IMR-90 (cell line): ENCODE measurements at regions not wholly inside any gene's neighbourhood (a gene's known extent, or its start where the extent isn't known, plus 50 kb on each side); places are given as distances from the start of the nearest gene placed in this dataset.

Source experiments
- ATAC-seq: fragments of 200-7000 bp; cut with Tn5 transposase; 2 replicates; pipeline ENCODE4 v1.9.1; 2020; ENCODE audit warnings: low read depth, mild to moderate bottlenecking, moderate library complexity
- BruUV-seq: library from RNA; stranded (reverse); fragments of 400-500 nt; replicated peaks from 2 replicates; lab custom pipeline; 2021; lab: Mats Ljungman, UMichigan
- CTCF ChIA-PET: fragments of 300-600 bp; formaldehyde crosslinking; extraction: SDS; loops from one replicate; lab custom pipeline; 2021; ENCODE audit warnings: antibody characterized with exemption; lab: Yijun Ruan, JAX
- POLR2A ChIA-PET: fragments of 300-600 bp; sonication (Branson Sonifier 250); formaldehyde crosslinking; loops from one replicate; lab custom pipeline; 2022; ENCODE audit warnings: antibody characterized with exemption; ENCODE audit not compliant: unreplicated experiment; lab: Charles Lee
- DNase-seq: peaks from one replicate; pipeline ENCODE4 v3.0.0; 2013
- H2AFZ ChIP-seq: replicated peaks from 2 replicates; pipeline ENCODE3; 2013; ENCODE audit warnings: low read length, mild to moderate bottlenecking; ENCODE audit not compliant: poor library complexity
- H2AK5ac ChIP-seq: 2 replicates; pipeline ENCODE4 v1.6.1; 2013; ENCODE audit warnings: low read depth, low read length, inconsistent platforms
- H2AK9ac ChIP-seq: replicated peaks from 2 replicates; pipeline ENCODE3; 2013; ENCODE audit warnings: mild to moderate bottlenecking, low read depth, low read length, moderate library complexity; ENCODE audit not compliant: poor library complexity
- H2BK120ac ChIP-seq: 2 replicates; pipeline ENCODE4 v1.6.1; 2013; ENCODE audit warnings: low read depth, low read length, inconsistent platforms
- H2BK15ac ChIP-seq: 3 replicates; pipeline ENCODE4 v1.6.1; 2013; ENCODE audit warnings: low read depth, low read length, inconsistent platforms
- H2BK20ac ChIP-seq: 2 replicates; pipeline ENCODE4 v1.6.1; 2013; ENCODE audit warnings: low read depth, mild to moderate bottlenecking, inconsistent platforms, low read length, moderate library complexity
- H2BK5ac ChIP-seq: 2 replicates; pipeline ENCODE4 v1.6.1; 2013; ENCODE audit warnings: mild to moderate bottlenecking, low read depth, low read length, inconsistent platforms; ENCODE audit not compliant: poor library complexity, severe bottlenecking
- H3K14ac ChIP-seq: replicated peaks from 2 replicates; pipeline ENCODE4 v1.6.1; 2013; ENCODE audit warnings: low read depth, low read length, inconsistent platforms
- H3K18ac ChIP-seq: 2 replicates; pipeline ENCODE4 v1.6.1; 2013; ENCODE audit warnings: low read depth, low read length, control low read depth
- H3K23ac ChIP-seq: 2 replicates; pipeline ENCODE4 v1.6.1; 2013; ENCODE audit warnings: low read depth, low read length, inconsistent platforms
- H3K27ac ChIP-seq: 2 replicates; pipeline ENCODE4 v1.5.1; 2013; ENCODE audit warnings: mild to moderate bottlenecking, control low read depth, low read length; ENCODE audit not compliant: insufficient read depth
- H3K27me3 ChIP-seq: 2 replicates; pipeline ENCODE4 v1.6.1; 2013; ENCODE audit warnings: low read length; ENCODE audit not compliant: control insufficient read depth, insufficient read depth
- H3K36me3 ChIP-seq: 2 replicates; pipeline ENCODE4 v1.6.1; 2013; ENCODE audit warnings: low read length, mixed read lengths; ENCODE audit not compliant: control insufficient read depth, insufficient read depth
- H3K4ac ChIP-seq: 2 replicates; pipeline ENCODE4 v1.6.1; 2013; ENCODE audit warnings: low read depth, low read length, inconsistent platforms
- H3K4me1 ChIP-seq: 2 replicates; pipeline ENCODE4 v1.6.1; 2013; ENCODE audit warnings: low read length, mixed read lengths; ENCODE audit not compliant: control insufficient read depth, insufficient read depth
- H3K4me2 ChIP-seq: 2 replicates; pipeline ENCODE4 v1.6.1; 2013; ENCODE audit warnings: low read depth, mild to moderate bottlenecking, control low read depth, low read length, moderate library complexity
- H3K4me3 ChIP-seq: 2 replicates; pipeline ENCODE4 v1.5.1; 2013; ENCODE audit warnings: low read depth, mild to moderate bottlenecking, control low read depth, low read length, moderate library complexity; ENCODE audit not compliant: insufficient read depth
- H3K56ac ChIP-seq: 2 replicates; pipeline ENCODE4 v1.6.1; 2013; ENCODE audit warnings: low read length, inconsistent platforms; ENCODE audit not compliant: insufficient read depth; ENCODE audit errors: extremely low read depth
- H3K79me1 ChIP-seq, 2 experiments: 2 replicates each; pipeline ENCODE4 v1.6.1; 2013; ENCODE audit warnings: low read length in 2 of 2, inconsistent platforms in 1 of 2, low read depth in 1 of 2
- H3K9ac ChIP-seq: 2 replicates; pipeline ENCODE4 v1.6.1; 2013; ENCODE audit warnings: low read depth, low read length, control low read depth
- H3K9me1 ChIP-seq: 2 replicates; pipeline ENCODE4 v1.6.1; 2013; ENCODE audit warnings: low read length, inconsistent platforms; ENCODE audit not compliant: insufficient read depth
- H3K9me3 ChIP-seq: 2 replicates; pipeline ENCODE4 v1.6.1; 2013; ENCODE audit warnings: low read length; ENCODE audit not compliant: control insufficient read depth, insufficient read depth
- H4K20me1 ChIP-seq: 2 replicates; pipeline ENCODE4 v1.6.1; 2013; ENCODE audit warnings: low read length, inconsistent platforms; ENCODE audit not compliant: insufficient read depth
- H4K5ac ChIP-seq: 2 replicates; pipeline ENCODE4 v1.6.1; 2013; ENCODE audit warnings: mild to moderate bottlenecking, low read depth, low read length, control low read depth
- H4K8ac ChIP-seq, 2 experiments: 2 replicates each; pipeline ENCODE4 v1.6.1; 2013; ENCODE audit warnings: low read depth in 2 of 2, low read length in 2 of 2, control low read depth in 1 of 2, inconsistent platforms in 1 of 2
- H4K91ac ChIP-seq: 2 replicates; pipeline ENCODE4 v1.6.1; 2013; ENCODE audit warnings: low read depth, low read length, inconsistent platforms; ENCODE audit not compliant: insufficient read depth
- BHLHE40 ChIP-seq: fragments of 150-350 bp; IDR thresholded peaks from 2 replicates; pipeline ENCODE4 v1.6.1; 2016; ENCODE audit warnings: mild to moderate bottlenecking, low read depth, low read length
- CHD1 ChIP-seq: IDR thresholded peaks from 2 replicates; pipeline ENCODE4 v1.6.1; 2012; ENCODE audit warnings: low read depth, low read length, improper control_type of control experiment
- CTCF ChIP-seq: conservative IDR thresholded peaks from 2 replicates; pipeline ENCODE4 v1.5.1; 2012; ENCODE audit warnings: mild to moderate bottlenecking, low read depth, low read length, improper control_type of control experiment
- MXI1 ChIP-seq: IDR thresholded peaks from 2 replicates; pipeline ENCODE4 v1.6.1; 2012; ENCODE audit warnings: low read depth, mild to moderate bottlenecking, low read length, moderate library complexity, borderline replicate concordance
- NFE2L2 ChIP-seq: fragments of 150-350 bp; IDR thresholded peaks from 2 replicates; pipeline ENCODE4 v1.6.1; 2016; ENCODE audit warnings: low read depth, mild to moderate bottlenecking, low read length
- RCOR1 ChIP-seq: IDR thresholded peaks from 2 replicates; pipeline ENCODE4 v1.6.1; 2012; ENCODE audit warnings: mild to moderate bottlenecking, low read length, improper control_type of control experiment; ENCODE audit not compliant: insufficient replicate concordance
- WGBS, 2 experiments: methylation state at CpG; one replicate each; pipeline versions ENCODE4 v1.1.5 to v1.1.7; 2013; ENCODE audit warnings: missing lambda C conversion rate in 2 of 2; ENCODE audit not compliant: insufficient read length in 1 of 2; ENCODE audit errors: extremely low coverage in 2 of 2; 5-methylcytosine and 5-hydroxymethylcytosine counted together
- dilution Hi-C: fragments of 300-500 bp; cut with HindIII; formaldehyde crosslinking; loops from one replicate; pipeline ENCODE4 v1.14.3; 2018; ENCODE audit warnings: low sequenced_read_pairs; ENCODE audit not compliant: unreplicated experiment
- in situ Hi-C: fragments of 300-500 bp; cut with MboI; formaldehyde crosslinking; loops from 3 replicates; pipeline ENCODE4 v1.14.3; 2019; ENCODE audit warnings: low sequenced_read_pairs, inconsistent platforms, mixed read lengths
- intact Hi-C: fragments of 100-400 bp; cut with micrococcal nuclease; formaldehyde crosslinking; loops from 2 replicates; pipeline ENCODE4 v1.10.0; 2022
- TF ChIP-seq, protein P1 (sequence below): fragments of 150-350 bp; IDR thresholded peaks from 2 replicates; pipeline ENCODE4 v1.6.1; 2016; ENCODE audit warnings: low read depth, mild to moderate bottlenecking, low read length, moderate library complexity, borderline replicate concordance

- TF ChIP-seq CTCF: no peak
- TF ChIP-seq BHLHE40: no peak
- no peak for TF ChIP-seq MXI1
- TF ChIP-seq, protein P1, sequence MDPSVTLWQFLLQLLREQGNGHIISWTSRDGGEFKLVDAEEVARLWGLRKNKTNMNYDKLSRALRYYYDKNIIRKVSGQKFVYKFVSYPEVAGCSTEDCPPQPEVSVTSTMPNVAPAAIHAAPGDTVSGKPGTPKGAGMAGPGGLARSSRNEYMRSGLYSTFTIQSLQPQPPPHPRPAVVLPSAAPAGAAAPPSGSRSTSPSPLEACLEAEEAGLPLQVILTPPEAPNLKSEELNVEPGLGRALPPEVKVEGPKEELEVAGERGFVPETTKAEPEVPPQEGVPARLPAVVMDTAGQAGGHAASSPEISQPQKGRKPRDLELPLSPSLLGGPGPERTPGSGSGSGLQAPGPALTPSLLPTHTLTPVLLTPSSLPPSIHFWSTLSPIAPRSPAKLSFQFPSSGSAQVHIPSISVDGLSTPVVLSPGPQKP: no peak
- no peak for TF ChIP-seq CHD1
- TF ChIP-seq RCOR1: no peak
- no peak for TF ChIP-seq NFE2L2
- Histone ChIP-seq H3K14ac (no peak overlapping the region), H3K27ac (no peak overlapping the region), H3K36me3 (no peaks in the 10 kb centered on the region), H4K91ac (no peak overlapping the region), H3K27me3 (no peaks in the 10 kb centered on the region), H3K9ac (no peak overlapping the region), H2AK9ac (no peak overlapping the region), H4K20me1 (no peaks in the 10 kb centered on the region), H3K18ac (no peak overlapping the region), H2AFZ (no peak overlapping the region), H4K5ac (no peak overlapping the region), H3K23ac (no peak overlapping the region), H3K56ac (no peak overlapping the region), H2BK20ac (no peak overlapping the region), H3K9me1 (no peaks in the 10 kb centered on the region), H2BK120ac (no peak overlapping the region), H2AK5ac (no peak overlapping the region), H4K8ac (no peak overlapping the region), H3K4me3 (no peak overlapping the region), H2BK5ac (no peak overlapping the region), H3K4ac (no peak overlapping the region), H3K4me2 (no peak overlapping the region), H3K9me3 (no peaks in the 10 kb centered on the region), H3K4me1 (no peaks in the 10 kb centered on the region), H2BK15ac (no peak overlapping the region), H3K79me1 (no peaks in the 10 kb centered on the region)
- CTCF ChIA-PET: no interaction called here
- dilution Hi-C loops: no loop called here
- in situ Hi-C loops: no loop called here
- POLR2A ChIA-PET: no interaction called here
- no peak for DNase-seq
- 89% methylated on average over 1 of the region's 4 CpGs; no CpG with 5 or more reads in 1 of the 2 experiments for WGBS, 2 experiments
- intact Hi-C loops: no loop called here
- no peak for ATAC-seq
- BruUV-seq: no TSS peak
Measured at GRCh38 chr3:66712210-66712609, 211.4 kb upstream of the LRIG1 start.
